ENCODE measurements at regions not wholly inside any gene's neighbourhood (a gene's known extent, or its start where the extent isn't known, plus 50 kb on each side); places are given as distances from the start of the nearest gene placed in this dataset.

GRCh38 chr20:57877995-57878394 is 168.2 kb upstream of the PMEPA1 start:
- no peak overlapping the region for H3K4me3 ChIP-seq (ENCODE audit: low read length)
- Mint-ChIP-seq H3K27ac (no peak overlapping the region), H3K27me3 (ENCODE audit: insufficient read depth) (peaks cover 13% of the 10 kb centered on the region), H3K4me1 (peaks cover 7% of the 10 kb centered on the region), H3K9me3 (no peaks in the 10 kb centered on the region), H3K4me3 (no peak overlapping the region), H3K36me3 (ENCODE audit: low read depth) (no peaks in the 10 kb centered on the region)
- no peaks in the 10 kb centered on the region for H3K9me3 ChIP-seq (ENCODE audit: control insufficient read depth, low read length)
- DNase-seq: no peak
- 88 to 95% methylated on average over 2 to 4 of the region's 4 CpGs for WGBS, 2 experiments (ENCODE audit: insufficient coverage in 1 of 2, insufficient read length in 1 of 2)
- no peak overlapping the region for H3K9ac ChIP-seq (ENCODE audit: extremely low read depth, low read length, poor library complexity, severe bottlenecking)
- no peaks in the 10 kb centered on the region for H3K27me3 ChIP-seq (ENCODE audit: control insufficient read depth, insufficient read depth, low read length, poor library complexity, severe bottlenecking)
- no peaks in the 10 kb centered on the region for H3K36me3 ChIP-seq (ENCODE audit: control insufficient read depth, insufficient read depth, low read length)
- H3K27ac ChIP-seq (ENCODE audit: low read depth, low read length): no peak overlapping the region
- TF ChIP-seq CTCF (conservative IDR thresholded peaks at IDR 0.05): no peak
- no peaks in the 10 kb centered on the region for H3K4me1 ChIP-seq (ENCODE audit: control insufficient read depth, insufficient read depth, low read length)

- Histone ChIP-seq H3K36me3 (ENCODE audit: control insufficient read depth, insufficient read depth, low read length) (no peaks in the 10 kb centered on the region), H3K27ac (ENCODE audit: low read depth, low read length) (no peak overlapping the region), H3K27me3 (ENCODE audit: control insufficient read depth, insufficient read depth, low read length, poor library complexity, severe bottlenecking) (no peaks in the 10 kb centered on the region), H3K4me1 (ENCODE audit: control insufficient read depth, insufficient read depth, low read length) (no peaks in the 10 kb centered on the region), H3K9ac (ENCODE audit: extremely low read depth, low read length, poor library complexity, severe bottlenecking) (no peak overlapping the region), H3K9me3 (ENCODE audit: control insufficient read depth, low read length) (no peaks in the 10 kb centered on the region), H3K4me3 (ENCODE audit: low read length) (no peak overlapping the region)
- Mint-ChIP-seq H3K4me3 (no peak overlapping the region), H3K36me3 (ENCODE audit: low read depth) (no peaks in the 10 kb centered on the region), H3K27ac (no peak overlapping the region), H3K4me1 (peaks cover 7% of the 10 kb centered on the region), H3K9me3 (no peaks in the 10 kb centered on the region), H3K27me3 (ENCODE audit: insufficient read depth) (peaks cover 13% of the 10 kb centered on the region)
- 84 to 92% methylated on average over 15 to 16 of the region's 16 CpGs for WGBS, 2 experiments (ENCODE audit: insufficient coverage in 1 of 2, insufficient read length in 1 of 2)
- no peak for TF ChIP-seq CTCF (conservative IDR thresholded peaks at IDR 0.05)
- no peak for DNase-seq
Measured at GRCh38 chr20:57877131-57877824, 167.5 kb upstream of the PMEPA1 start.

DNA sequence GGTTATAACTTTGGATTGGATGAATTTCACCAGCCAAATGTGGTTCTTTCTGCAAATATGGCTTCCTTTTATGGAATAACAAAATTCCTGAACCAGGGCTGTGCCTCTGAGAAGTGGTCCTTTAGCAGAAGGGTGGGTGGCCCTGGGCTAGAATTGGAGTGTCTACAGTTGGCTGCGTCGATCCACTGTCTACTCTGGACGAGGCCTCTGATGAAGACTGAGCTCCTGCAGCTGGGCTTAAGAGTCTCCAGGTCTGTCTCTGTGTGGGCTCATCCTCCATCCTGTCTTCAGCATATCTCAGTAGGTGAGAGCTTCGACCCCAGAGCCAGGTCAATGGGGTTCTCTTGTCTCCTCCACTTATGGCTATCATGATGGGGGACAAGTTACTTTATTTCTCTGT is 166.3 kb upstream of the PMEPA1 start:
- Mint-ChIP-seq H3K27me3 (ENCODE audit: insufficient read depth) (peaks cover 14% of the 10 kb centered on the region), H3K4me3 (no peak overlapping the region), H3K27ac (no peak overlapping the region), H3K4me1 (peaks cover 7% of the 10 kb centered on the region), H3K9me3 (no peaks in the 10 kb centered on the region), H3K36me3 (ENCODE audit: low read depth) (no peaks in the 10 kb centered on the region)
- Histone ChIP-seq H3K4me1 (ENCODE audit: control insufficient read depth, insufficient read depth, low read length) (no peaks in the 10 kb centered on the region), H3K27ac (ENCODE audit: low read depth, low read length) (no peak overlapping the region), H3K4me3 (ENCODE audit: low read length) (no peak overlapping the region), H3K9me3 (ENCODE audit: control insufficient read depth, low read length) (no peaks in the 10 kb centered on the region), H3K9ac (ENCODE audit: extremely low read depth, low read length, poor library complexity, severe bottlenecking) (no peak overlapping the region), H3K36me3 (ENCODE audit: control insufficient read depth, insufficient read depth, low read length) (no peaks in the 10 kb centered on the region), H3K27me3 (ENCODE audit: control insufficient read depth, insufficient read depth, low read length, poor library complexity, severe bottlenecking) (no peaks in the 10 kb centered on the region)
- DNase-seq: no peak
- TF ChIP-seq CTCF (conservative IDR thresholded peaks at IDR 0.05): no peak
- WGBS, 2 experiments (ENCODE audit: insufficient coverage in 1 of 2, insufficient read length in 1 of 2): 88 to 100% methylated on average over 1 to 4 of the region's 4 CpGs

Measured in endodermal cell (in vitro differentiated cells).